ENCODE measurements at regions not wholly inside any gene's neighbourhood (a gene's known extent, or its start where the extent isn't known, plus 50 kb on each side); places are given as distances from the start of the nearest gene placed in this dataset.
A peak's percentile ranks its signal among the peaks of the same experiment; 100 is the strongest.

DNA sequence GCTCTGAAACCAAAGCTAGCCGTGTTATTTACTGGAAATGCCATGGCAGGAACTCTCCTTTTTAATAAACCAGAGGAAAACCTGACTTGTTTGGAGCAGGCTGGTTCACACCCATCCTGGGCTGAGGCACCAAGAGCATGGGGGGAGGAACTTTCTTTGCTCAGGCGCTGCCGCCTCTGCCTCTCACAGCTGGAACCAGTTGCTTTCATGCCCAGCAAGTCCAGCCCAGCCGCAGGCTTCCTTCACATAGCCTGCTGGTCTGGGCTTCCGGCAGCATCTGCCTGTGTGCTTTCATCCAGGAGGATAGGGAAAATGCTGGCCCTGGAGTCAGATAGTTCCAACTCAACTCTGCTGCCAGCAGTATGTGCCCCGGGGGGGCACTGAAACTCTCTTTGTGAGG lies 88.1 kb upstream of the ASIC2 start:
- DNase-seq (peak in 2 of 5 donors; percentile 9 to 38), ATAC-seq (peak in 1 of 4 donors; percentile 38)
- Histone ChIP-seq H3K27ac (no peak overlapping the region), H3K36me3 (no peaks in the 10 kb centered on the region), H3K4me3 (no peak overlapping the region), H3K4me1 (peaks cover 0 to 9% (median 0%) of the 10 kb centered on the region in 12 donors), H3K27me3 (peaks cover 0 to 20% (median 0%) of the 10 kb centered on the region in 9 donors), H3K9me3 (no peaks in the 10 kb centered on the region)
- TF ChIP-seq POLR2A (IDR thresholded peaks at IDR 0.05), result no peak
- TF ChIP-seq, protein P1, sequence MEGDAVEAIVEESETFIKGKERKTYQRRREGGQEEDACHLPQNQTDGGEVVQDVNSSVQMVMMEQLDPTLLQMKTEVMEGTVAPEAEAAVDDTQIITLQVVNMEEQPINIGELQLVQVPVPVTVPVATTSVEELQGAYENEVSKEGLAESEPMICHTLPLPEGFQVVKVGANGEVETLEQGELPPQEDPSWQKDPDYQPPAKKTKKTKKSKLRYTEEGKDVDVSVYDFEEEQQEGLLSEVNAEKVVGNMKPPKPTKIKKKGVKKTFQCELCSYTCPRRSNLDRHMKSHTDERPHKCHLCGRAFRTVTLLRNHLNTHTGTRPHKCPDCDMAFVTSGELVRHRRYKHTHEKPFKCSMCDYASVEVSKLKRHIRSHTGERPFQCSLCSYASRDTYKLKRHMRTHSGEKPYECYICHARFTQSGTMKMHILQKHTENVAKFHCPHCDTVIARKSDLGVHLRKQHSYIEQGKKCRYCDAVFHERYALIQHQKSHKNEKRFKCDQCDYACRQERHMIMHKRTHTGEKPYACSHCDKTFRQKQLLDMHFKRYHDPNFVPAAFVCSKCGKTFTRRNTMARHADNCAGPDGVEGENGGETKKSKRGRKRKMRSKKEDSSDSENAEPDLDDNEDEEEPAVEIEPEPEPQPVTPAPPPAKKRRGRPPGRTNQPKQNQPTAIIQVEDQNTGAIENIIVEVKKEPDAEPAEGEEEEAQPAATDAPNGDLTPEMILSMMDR (IDR thresholded peaks at IDR 0.05), result no peak
- intact Hi-C loops (cut with DNase I), result no loop called here
- 13 to 26% (median 21%) methylated on average over 6 of the region's 6 CpGs for WGBS, 4 donors

GRCh38 chr17:33383488-33384023 lies 90.5 kb upstream of the ASIC2 start:
- intact Hi-C loops (cut with DNase I), result no loop called here
- Histone ChIP-seq H3K4me3 (no peak overlapping the region), H3K27ac (no peak overlapping the region), H3K27me3 (peaks cover 0 to 18% (median 0%) of the 10 kb centered on the region in 9 donors), H3K36me3 (no peaks in the 10 kb centered on the region), H3K9me3 (no peaks in the 10 kb centered on the region), H3K4me1 (peaks cover 0 to 9% (median 0%) of the 10 kb centered on the region in 12 donors)
- no peak for TF ChIP-seq POLR2A (IDR thresholded peaks at IDR 0.05)
- TF ChIP-seq, protein P1 (IDR thresholded peaks at IDR 0.05), result no peak
- DNase-seq (no peak), ATAC-seq (no peak)
- WGBS, 4 donors, result 74 to 78% (median 76%) methylated on average over 3 of the region's 3 CpGs

GRCh38 chr17:33385133-33385532 lies 92.0 kb upstream of the ASIC2 start:
- H3K4me3 ChIP-seq, result no peak overlapping the region
- TF ChIP-seq, protein P1 (IDR thresholded peaks at IDR 0.05), result no peak
- no peak for TF ChIP-seq POLR2A (IDR thresholded peaks at IDR 0.05)
- H3K27me3 ChIP-seq, result peaks cover 0 to 18% (median 0%) of the 10 kb centered on the region in 9 donors
- H3K36me3 ChIP-seq, result no peaks in the 10 kb centered on the region
- no peaks in the 10 kb centered on the region for H3K9me3 ChIP-seq
- 36 to 42% (median 40%) methylated on average over 4 of the region's 4 CpGs for WGBS, 4 donors
- peaks cover 0 to 9% (median 0%) of the 10 kb centered on the region in 12 donors for H3K4me1 ChIP-seq
- DNase-seq, result no peak
- no peak for ATAC-seq
- intact Hi-C loops (cut with DNase I), result no loop called here
- no peak overlapping the region for H3K27ac ChIP-seq

DNA sequence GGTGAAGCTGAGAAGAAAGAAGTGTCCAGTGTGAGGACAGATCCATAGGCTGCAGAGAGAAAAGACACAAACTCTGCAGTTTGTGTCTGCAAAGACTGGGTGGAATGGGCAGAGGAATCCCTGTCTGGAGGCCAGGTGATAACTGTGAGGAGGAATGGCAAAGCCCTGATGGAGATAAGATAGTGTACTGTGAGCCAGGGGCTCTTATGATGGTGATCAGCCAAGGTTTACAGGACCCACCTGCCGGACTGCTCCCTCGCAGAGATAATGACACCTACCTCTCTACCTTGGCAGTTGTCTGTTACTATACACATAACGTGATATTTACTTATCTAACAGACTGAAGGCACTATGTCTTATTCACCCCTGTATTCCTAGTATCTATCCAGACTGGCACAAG lies 92.6 kb upstream of the ASIC2 start:
- 45 to 58% (median 53%) methylated on average over 3 of the region's 3 CpGs for WGBS, 4 donors
- H3K27ac ChIP-seq, result no peak overlapping the region
- TF ChIP-seq, protein P1 (IDR thresholded peaks at IDR 0.05), result no peak
- no peak for TF ChIP-seq POLR2A (IDR thresholded peaks at IDR 0.05)
- ATAC-seq (no peak), DNase-seq (no peak)
- intact Hi-C loops (cut with DNase I), result no loop called here
- H3K4me1 ChIP-seq, result peaks cover 0 to 6% (median 0%) of the 10 kb centered on the region in 12 donors
- H3K36me3 ChIP-seq, result no peaks in the 10 kb centered on the region
- H3K27me3 ChIP-seq, result peaks cover 0 to 18% (median 0%) of the 10 kb centered on the region in 9 donors
- H3K9me3 ChIP-seq, result no peaks in the 10 kb centered on the region
- no peak overlapping the region for H3K4me3 ChIP-seq

All from heart left ventricle (tissue), 16 donors.